Kasumi-1 (cell line): ENCODE measurements at regions not wholly inside any gene's neighbourhood (a gene's known extent, or its start where the extent isn't known, plus 50 kb on each side); places are given as distances from the start of the nearest gene placed in this dataset.

Source experiments
- DNase-seq, 2 experiments: peaks; one replicate each; lab custom pipeline; 2025; lab: John Stamatoyannopoulos, UW

DNA sequence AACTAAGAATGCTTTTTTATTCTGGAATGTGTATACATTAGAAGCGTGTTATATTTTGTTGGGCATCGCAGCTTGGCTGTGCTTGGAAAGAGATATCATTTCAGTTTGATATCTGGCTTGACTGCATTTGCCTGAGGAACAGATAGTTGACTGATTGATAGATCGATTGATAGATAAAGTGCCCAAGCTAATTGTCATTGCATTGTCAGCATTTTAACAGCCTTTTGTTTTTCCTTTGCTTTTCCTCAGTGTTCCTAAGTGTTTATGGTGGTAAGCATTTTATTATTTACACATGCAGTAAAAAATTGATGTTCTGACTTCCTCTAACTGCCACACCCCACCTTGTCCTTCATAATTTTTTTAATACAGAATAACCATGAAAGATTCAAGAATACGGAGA, 180.9 kb upstream of the GRIK2 start:
- DNase-seq: no peak

DNA sequence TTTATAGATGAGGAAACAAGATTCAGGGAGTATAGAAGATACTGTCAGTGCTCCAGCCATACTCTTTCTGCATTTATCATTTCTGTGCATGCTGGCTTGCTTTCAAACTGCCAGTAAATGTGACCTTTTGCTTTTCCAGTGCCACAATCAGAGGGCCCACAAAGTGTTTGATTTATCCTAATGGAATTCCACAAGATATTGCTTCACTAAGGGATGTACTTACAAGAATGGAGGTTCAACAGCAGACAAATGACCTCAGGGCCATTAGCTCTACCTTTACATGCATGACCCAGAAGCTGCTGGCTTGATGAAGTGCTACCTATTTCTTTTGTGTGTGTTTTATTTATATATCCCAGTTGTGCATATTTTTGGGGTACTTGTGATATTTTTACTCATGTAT, 171.5 kb upstream of the GRIK2 start:
- DNase-seq: no peak

DNA sequence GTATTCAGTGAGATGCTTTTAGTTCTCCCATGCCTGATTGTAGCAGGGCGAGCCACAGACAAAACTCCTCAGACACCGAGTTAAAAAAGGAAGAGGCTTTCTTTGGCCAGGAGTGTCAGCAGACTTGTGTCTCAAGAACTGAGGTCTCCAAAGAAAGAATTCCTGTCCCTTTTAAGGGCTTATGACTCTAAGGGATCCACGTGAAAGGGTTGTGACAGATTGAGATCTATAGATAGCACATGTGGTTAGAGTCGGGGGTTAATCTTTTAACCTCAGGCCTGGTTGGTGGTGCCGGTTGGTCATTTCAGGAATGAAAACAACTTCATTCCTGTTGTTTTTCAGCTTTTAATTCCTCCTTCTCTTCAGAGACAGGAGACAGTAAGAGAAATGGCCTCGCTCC, 168.8 kb upstream of the GRIK2 start:
- DNase-seq: no peak

DNA sequence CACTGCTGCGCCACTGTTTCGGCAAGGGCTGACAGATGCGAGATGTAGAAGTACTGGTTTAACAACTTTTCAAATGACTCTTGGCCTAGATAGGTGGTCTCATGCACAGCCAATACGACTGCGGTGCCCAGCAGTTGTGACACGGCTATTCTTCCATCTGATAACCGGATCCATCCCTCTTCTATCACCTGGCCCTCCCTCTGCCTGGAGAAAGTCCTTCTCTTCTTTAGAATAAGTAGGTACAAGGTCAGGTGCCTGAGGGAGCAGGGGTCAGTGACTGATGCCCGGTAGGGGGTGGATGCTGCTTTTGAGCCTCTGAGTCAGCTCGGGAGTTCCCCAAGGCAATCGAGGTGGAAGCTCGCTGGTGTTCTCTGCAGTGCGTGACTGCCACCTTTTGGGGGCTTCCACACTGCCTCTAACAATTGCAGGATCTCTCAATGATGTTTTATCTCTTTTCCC, 166.8 kb upstream of the GRIK2 start:
- peak; percentile 32 to 34 for DNase-seq

DNA sequence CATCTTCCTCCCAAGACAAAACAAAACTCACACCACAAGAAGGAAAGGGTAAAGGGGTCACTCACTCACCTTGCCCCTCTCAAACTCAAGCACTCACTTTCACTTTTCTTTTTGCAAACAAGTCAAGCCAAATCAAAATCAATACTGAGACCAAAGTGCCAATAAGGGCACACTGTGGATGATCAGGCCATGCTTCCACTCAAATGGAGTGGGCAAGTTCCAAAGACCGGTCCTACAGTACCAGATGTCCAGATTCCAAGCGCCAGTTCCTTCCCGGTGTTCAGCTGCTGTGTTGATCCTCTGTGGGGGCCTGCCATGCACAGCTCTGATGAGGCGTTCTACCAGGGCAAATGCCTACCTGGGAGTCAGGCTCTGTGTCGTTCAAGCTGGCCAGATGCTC, 162.6 kb upstream of the GRIK2 start:
- no peak for DNase-seq

DNA sequence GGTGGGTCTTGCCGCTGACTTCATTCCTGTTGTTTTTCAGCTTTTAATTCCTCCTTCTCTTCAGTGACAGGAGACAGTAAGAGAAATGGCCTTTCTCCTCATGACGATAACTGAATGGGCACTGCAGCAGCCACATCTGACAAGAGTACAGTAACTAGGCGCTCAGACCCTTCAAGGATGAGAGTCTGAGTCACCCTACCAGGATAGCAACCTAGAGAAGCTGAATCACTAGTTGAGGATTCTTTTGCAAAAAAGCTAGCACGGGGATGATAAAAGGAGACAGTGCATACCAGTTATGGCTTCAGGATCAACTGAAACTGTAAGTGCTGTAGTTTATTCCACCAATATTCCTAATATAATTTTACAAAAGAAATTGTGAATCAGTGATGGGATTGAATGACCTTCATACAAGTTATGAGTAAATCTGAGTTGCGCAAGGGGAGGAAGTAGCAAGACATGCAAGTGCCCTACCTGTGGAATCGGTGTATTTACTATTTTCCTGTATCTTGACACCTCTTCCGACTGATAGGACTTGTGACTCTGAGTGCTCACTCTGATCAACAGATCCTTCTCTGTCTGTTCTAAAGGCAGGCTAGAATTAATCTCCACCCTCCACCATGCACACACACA, 161.8 kb upstream of the GRIK2 start:
- no peak for DNase-seq

DNA sequence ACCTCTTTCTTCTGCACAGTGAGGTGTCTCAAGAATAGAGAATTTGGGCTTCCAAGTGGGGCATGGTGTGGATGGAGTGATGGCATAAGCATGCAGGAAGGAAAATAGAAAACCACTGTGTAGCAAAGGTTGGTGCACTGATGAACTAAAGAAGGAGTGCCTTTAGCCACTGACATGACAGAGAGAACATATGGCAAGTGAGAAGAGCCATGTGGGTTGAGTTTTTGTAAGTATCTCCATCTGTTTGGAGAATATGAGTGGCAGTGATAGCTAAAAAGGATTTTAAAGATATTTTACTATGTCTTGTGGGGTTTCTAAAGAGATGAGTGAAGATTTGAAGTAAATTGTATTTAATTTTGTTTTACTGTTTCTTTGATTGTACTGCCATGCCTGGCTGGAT, 160.5 kb upstream of the GRIK2 start:
- DNase-seq: no peak

DNA sequence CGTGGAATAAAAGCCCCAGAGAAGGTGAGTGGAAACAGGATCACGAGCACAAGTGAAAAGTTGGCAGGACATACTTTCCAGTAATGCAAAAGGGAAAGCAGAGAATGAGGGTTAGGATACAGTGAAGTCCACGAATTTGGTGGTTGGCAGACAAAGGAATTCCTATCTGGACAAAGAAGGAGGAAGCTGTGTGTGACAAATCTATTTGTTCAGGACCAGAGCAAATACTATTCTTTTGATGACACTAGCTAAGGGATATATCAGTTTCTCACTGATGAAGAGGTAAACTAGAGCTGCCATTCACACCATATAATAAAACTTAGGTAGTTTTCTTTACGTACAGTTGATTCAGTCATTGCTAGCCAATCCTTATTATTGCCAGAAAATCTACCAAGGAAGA, 156.8 kb upstream of the GRIK2 start:
- DNase-seq: no peak

DNA sequence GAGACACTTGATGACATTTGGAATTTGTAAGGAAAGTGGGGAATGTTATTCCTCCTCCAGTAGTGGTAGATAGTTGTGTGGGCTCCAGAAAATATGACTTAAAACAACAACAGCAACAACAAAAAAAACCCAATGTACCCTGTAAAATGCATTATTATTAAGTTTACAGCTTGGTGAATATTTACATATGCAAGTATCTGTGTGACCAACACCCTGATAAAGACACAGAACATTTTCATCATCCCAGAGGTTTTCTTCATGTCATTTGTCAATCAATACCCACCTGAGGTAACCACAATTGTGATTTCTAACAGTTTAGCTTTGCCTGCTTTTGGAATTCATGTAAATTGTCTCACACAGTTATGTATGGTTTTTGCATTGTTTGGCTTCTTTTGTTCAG, 152.1 kb upstream of the GRIK2 start:
- DNase-seq: no peak

DNA sequence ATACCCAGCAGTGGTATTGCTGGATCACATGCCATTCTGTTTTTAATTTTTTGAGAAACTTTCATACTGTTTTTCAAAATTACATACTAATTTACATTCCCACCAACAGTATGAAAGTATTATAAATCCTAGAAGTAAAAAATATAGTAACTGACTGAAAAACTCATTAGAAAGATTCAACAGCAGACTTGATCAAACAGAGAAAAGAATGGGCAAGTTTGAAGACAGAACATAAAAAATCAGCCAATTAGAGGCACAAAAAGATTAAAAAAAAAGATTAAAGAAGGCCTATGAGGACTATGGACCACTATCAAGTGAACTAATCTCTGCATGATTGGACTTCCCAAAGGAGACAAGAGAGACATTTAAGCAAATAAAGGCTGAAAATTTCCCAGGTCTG, 144.0 kb upstream of the GRIK2 start:
- DNase-seq: no peak

DNA sequence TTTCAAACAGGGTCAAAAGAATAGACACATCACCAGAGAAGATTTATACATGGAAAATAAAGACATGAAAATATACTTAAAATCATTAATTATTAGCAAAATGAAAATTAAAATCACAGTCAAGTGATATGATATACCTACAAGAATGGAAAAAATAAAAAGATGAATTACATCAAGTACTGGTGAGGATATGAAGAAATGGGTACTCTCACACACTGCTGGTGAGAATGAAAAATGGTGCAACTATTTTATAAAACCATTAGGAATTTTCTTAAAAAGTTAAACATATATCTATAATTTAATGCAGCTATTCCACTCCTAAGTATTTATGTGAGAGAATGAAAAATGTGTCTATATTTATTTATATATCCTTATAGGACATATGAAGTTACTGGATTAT, 136.3 kb upstream of the GRIK2 start:
- no peak for DNase-seq

DNA sequence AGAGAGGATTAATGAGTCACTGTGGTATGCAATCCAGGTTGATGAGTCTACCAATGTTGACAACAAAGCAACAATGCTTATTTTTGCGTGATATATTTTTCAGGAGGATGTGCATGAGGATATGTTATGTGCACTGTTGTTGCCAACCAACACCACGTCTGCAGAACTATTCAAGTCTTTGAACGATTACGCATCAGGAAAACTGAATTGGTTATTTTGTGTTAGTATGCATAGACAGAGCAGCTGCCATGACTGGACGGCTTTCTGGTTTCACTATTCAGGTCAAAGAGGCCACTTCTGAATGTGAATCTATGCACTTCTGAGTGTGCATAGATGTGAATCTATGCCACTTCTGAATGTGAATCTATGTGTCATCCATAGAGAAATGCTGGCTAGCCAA, 134.0 kb upstream of the GRIK2 start:
- DNase-seq: no peak

DNA sequence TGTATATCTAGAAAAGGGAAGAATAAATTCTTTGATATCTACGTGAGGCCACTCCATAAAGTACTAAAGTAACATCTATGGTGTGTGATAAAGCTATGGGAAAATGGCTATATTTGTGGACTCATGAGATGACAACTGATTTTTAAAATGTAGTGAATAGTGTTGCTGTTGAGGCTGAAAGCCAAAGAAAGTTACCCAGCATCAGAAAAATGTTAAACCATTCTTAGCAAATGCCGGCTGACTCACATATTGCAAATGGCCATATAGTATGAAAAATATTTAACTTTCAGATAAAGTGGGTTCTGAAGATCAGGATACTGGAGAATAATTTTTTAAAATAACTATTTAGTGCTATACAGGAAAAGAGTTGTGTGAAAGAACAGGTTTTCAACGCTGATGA, 129.9 kb upstream of the GRIK2 start:
- DNase-seq: no peak

DNA sequence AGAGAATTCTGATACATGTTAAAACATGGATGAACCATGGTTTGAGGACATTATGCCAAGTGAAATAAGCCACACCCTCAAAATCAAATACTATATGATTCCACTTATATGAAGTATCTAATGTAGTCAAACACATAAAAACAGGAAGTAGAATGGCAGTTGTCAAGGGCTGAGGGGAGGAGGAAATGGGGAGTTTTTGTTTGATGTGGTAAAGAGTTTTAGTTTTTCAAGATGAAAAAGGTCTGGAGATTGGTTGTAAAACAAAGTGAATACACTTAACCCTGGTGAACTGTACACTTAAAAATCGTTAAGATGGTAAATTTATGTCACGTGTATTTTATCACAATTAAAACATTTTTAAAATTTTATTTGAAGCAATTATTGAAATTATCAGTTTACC, 127.4 kb upstream of the GRIK2 start:
- peak; percentile 82 to 84 for DNase-seq

DNA sequence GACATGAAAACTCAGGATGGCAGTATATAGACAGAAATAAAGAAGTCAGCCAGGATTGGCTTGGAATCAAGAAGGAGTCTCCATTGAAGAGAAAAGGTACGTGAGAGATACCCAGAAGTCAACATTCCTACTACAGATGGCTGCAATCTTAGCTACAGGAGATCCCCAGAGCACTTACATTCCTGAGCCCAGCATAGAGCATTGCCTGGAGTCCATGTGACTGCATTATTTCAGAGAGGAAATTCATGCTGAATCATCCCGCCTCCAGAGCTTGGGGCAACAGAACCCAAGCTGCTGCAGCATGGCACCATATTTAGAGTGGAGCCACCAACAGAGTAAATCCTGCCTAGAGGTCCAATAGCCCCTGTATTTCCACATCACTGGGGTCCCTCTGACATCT, 125.0 kb upstream of the GRIK2 start:
- DNase-seq: no peak

DNA sequence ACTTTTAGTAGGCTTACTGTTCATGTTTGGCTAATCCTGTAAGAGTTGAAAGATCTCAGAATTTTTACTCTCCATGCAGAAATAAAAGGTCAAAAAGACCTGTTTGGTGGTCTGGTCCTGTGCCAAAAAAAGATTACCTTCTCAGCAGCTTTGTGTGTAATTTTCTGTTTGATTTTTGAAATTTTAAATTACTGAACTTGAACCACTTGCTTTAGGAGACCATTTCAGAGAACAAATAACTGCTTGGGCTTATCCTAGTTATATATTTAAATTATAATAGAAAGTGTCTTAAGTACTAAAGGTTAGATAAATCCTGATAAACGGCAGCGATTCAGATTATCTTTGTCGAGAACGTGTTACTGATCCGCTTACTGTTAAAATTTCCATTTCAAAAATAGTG, 118.3 kb upstream of the GRIK2 start:
- no peak for DNase-seq

DNA sequence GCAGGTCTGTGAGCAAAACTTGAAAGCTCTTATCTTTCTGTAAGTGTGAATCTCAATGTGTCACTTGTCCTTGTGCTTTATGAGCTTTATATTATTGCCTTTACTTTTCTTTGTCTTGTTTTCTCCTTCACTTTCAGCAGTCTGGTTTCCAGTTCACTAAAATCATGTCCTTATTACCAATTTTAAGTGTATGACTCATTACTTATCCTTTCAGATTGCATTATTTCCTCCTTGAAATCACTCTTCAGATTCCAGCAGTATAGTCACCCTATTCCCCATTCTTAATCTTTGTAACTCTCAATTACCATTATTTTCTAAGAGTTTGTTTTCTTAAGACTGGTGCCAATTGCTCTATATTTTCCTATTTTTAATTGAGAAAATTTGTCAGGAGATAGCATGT, 117.4 kb upstream of the GRIK2 start:
- no peak for DNase-seq

DNA sequence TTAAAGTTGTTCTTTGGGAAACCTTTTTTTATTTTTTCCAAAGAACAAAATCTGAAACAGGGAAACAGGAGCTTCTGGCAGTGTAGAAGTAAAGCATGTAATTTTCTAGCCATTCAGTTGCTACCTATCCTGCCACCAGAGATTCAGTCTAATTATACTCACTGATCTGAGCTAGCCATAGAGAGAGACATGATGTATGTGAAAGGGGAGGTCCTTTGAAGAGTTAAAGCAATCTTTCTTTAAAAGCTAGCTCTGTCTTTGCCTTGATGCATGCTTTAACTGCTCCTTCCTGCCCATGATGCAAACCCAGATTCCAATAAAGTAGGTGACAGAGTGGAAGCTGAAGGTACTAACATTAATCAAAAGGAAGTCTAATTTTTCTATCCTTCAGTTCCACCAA, 114.1 kb upstream of the GRIK2 start:
- DNase-seq: no peak

DNA sequence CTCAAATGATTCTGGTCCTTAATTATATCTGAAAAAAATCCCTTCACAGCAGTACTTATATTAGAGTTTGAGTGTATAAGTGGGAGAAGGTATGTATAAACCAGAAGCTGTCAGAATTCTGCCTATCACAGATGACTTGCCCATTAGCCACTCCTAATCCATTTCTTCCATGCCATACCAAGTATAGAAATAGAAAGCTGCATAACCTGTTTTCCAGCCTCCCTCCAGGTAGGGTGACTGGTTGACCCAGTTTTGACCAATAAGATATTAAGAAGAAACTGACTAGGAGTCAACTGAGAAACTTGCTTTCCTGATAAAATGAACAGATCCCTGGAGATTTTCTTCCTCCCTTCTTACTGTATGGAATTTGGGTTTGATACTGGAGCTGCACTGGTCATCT, 112.2 kb upstream of the GRIK2 start:
- no peak for DNase-seq

DNA sequence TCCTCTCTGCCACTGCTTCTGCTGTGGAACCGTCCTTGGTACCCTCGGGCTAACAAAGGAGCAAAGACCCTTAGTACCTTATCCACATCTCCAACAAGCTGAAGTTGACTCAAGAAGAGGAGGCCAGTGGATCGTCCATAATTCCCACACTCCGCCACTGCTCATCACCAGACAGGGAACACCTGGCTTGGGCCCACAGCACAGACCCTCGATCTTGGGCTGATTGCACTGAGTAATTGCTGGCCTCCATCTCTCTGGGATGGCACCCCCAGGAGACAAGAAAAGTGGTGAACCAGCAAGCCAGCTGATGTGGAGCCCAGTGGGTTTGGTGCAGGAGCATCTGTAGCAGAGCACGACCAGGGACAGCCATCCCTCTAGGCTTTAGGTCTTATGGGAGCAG, 109.4 kb upstream of the GRIK2 start:
- DNase-seq: no peak

DNA sequence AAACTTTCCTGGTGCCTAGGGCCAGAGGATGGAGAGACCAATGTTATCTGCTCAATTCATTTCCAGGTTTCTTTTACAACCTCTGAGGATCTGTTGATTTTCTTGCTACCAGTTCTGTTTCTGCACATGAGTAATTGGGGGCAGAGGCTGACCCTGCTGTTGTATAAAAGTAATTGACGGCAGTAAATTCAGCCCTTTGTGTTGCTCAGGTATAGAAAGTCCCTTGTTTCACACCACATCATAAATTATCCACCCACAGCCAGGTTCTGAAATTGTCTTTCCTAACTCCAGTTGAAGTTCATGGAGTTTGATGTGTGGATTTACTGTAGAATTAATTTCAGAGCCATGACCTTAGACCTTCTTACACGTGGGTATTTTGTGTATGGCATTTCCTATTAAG, 107.4 kb upstream of the GRIK2 start:
- DNase-seq: no peak

DNA sequence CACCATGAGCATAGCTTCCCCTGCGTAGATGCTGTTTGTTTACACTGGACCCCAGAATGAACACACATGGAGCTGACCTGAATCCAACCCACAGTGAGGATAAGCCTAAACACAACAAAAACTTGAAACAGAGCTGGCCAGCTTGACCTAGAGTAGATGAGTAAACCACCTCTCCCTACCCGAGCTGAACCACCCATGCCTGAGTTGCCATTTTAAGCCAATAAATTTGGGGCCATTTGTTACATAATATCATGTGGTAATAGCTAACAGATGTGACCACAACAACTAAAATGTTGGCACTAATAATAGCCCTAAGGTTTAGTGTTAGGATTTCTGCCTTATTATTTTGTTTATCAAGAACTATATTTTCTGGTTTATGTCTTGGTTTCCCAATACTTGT, 103.2 kb upstream of the GRIK2 start:
- DNase-seq: no peak

DNA sequence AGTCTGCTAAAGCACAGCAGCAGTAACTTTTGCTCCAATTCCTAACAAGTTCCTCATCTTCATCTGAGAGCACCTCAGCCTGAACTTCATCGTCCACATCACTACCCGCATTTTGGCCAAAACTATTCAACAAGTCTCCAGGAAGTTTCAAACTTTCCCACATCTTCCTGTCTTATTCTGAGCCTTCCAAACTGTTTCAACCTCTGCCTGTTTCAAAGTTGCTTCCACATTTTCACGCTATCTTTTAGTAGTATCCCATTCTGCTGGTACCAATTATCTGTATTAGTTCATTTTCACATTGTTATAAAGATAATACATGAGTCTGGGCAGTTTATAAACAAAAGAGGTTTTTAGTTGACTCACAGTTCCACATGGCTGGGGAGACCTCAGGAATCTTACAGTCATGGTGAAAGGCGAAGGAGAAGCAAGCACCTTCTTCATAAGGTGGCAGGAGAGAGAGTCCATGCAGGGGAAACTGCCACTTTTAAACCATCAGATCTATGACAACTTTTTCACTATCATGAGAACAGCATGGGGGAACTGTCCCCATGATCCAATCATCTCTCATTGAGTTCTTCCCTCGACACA, 99.4 kb upstream of the GRIK2 start:
- no peak for DNase-seq

DNA sequence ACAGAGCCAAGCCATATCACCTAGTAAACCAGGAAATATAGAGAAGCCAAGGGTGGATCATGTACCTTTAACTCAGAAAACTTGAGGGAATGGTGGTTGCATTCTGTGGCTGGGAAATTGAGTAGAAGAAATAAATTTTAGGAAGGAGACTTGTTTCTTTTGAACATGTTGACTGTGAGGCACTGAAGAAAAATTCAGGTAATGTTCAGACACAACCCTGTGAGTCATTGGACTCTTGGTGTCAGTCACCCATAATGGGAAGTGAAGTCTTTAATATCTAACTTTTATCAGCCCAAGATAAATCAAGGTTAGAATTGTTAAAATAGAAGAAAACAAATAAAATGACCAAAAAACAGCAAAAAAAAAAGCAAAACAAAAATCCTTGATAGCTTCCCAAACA, 98.8 kb upstream of the GRIK2 start:
- DNase-seq: no peak
